Brain pericyte (primary cell): ENCODE measurements at regions not wholly inside any gene's neighbourhood (a gene's known extent, or its start where the extent isn't known, plus 50 kb on each side); places are given as distances from the start of the nearest gene placed in this dataset.
"Not testable (repeated sequence)": the region's sequence is repeated elsewhere in the genome, so short reads cannot be mapped to it uniquely, and the experiment has no call there.

Experiments
- DNase-seq: peaks from one replicate; pipeline ENCODE4 v3.0.0-alpha.2; 2012; ENCODE audit warnings: low read depth, low spot score

- no peak for DNase-seq
These were observed 616.0 kb upstream of the CDH11 start for GRCh38 chr16:65737831-65738230.

GRCh38 chr16:65735615-65736014 lies 613.8 kb upstream of the CDH11 start:
- not testable (repeated sequence) for DNase-seq

GRCh38 chr16:65733721-65734120 lies 611.9 kb upstream of the CDH11 start:
- DNase-seq: no peak

GRCh38 chr16:65731833-65732232 lies 610.0 kb upstream of the CDH11 start:
- no peak for DNase-seq

GRCh38 chr16:65728652-65729051 lies 606.8 kb upstream of the CDH11 start:
- DNase-seq: no peak

- DNase-seq: no peak
These were observed 606.3 kb upstream of the CDH11 start for GRCh38 chr16:65728167-65728566.

- no peak for DNase-seq
These were observed 605.8 kb upstream of the CDH11 start for GRCh38 chr16:65727534-65728137.

GRCh38 chr16:65725156-65725845 lies 603.4 kb upstream of the CDH11 start:
- no peak for DNase-seq

GRCh38 chr16:65722429-65722828 lies 600.6 kb upstream of the CDH11 start:
- DNase-seq: no peak

GRCh38 chr16:65717846-65718245 lies 596.0 kb upstream of the CDH11 start:
- DNase-seq: no peak

- DNase-seq: no peak
These were observed 595.2 kb upstream of the CDH11 start for GRCh38 chr16:65716737-65717700.

- DNase-seq: no peak
These were observed 591.4 kb upstream of the CDH11 start for GRCh38 chr16:65713181-65713808.

GRCh38 chr16:65710107-65710506 lies 588.2 kb upstream of the CDH11 start:
- no peak for DNase-seq

GRCh38 chr16:65704866-65705265 lies 583.0 kb upstream of the CDH11 start:
- DNase-seq: no peak

GRCh38 chr16:65702707-65703402 lies 581.0 kb upstream of the CDH11 start:
- DNase-seq: no peak

GRCh38 chr16:65700596-65700995 lies 578.7 kb upstream of the CDH11 start:
- DNase-seq: no peak

- DNase-seq: peak; percentile 29
These were observed 577.0 kb upstream of the CDH11 start for GRCh38 chr16:65698791-65699321.

- no peak for DNase-seq
These were observed 575.7 kb upstream of the CDH11 start for GRCh38 chr16:65697521-65697920.

- DNase-seq: no peak
These were observed 575.2 kb upstream of the CDH11 start for GRCh38 chr16:65697065-65697464.

GRCh38 chr16:65691846-65692245 lies 570.0 kb upstream of the CDH11 start:
- not testable (repeated sequence) for DNase-seq

- DNase-seq: no peak
These were observed 567.9 kb upstream of the CDH11 start for GRCh38 chr16:65689726-65690125.
